RCC 7860 (cell line): ENCODE measurements at regions not wholly inside any gene's neighbourhood (a gene's known extent, or its start where the extent isn't known, plus 50 kb on each side); places are given as distances from the start of the nearest gene placed in this dataset.

Experiments
- DNase-seq: peaks from one replicate; pipeline ENCODE4 v3.0.0-alpha.2; 2015; ENCODE audit warnings: low spot score
- FAIRE-seq: peaks from 2 replicates; lab custom pipeline; 2012; peaks lifted over from hg19 to GRCh38; lab: Jason Lieb, UNC

- no peak for DNase-seq
- no peak for FAIRE-seq
These were observed 201.8 kb upstream of the E2F8 start for GRCh38 chr11:19442554-19442910.

- FAIRE-seq (peak; percentile 93), DNase-seq (peak; percentile 93)
These were observed 201.2 kb upstream of the E2F8 start for GRCh38 chr11:19441752-19442553.

GRCh38 chr11:19441288-19441687 lies 200.5 kb upstream of the E2F8 start:
- FAIRE-seq (no peak), DNase-seq (no peak)

DNA sequence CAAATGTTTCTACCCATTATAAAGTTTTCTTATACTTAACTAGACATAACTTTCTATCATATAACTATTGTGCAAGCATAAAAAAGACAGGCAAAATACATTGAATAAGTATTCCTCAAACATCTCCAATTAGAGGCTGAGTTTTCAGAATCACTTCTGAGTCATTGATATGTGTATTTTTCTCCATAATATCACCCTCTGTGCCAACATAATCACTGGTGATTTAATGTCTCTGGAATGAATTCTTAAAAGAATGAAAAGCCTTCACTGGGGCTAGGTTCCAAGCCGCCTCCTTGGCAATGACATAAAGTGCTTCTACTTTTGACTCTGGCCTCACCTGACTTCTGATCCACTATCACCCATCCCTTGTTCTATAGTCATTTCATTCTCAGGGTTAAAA lies 197.0 kb upstream of the E2F8 start:
- FAIRE-seq = peak; percentile 85
- DNase-seq = peak; percentile 76

GRCh38 chr11:19436932-19437331 lies 196.2 kb upstream of the E2F8 start:
- FAIRE-seq (no peak), DNase-seq (no peak)

DNA sequence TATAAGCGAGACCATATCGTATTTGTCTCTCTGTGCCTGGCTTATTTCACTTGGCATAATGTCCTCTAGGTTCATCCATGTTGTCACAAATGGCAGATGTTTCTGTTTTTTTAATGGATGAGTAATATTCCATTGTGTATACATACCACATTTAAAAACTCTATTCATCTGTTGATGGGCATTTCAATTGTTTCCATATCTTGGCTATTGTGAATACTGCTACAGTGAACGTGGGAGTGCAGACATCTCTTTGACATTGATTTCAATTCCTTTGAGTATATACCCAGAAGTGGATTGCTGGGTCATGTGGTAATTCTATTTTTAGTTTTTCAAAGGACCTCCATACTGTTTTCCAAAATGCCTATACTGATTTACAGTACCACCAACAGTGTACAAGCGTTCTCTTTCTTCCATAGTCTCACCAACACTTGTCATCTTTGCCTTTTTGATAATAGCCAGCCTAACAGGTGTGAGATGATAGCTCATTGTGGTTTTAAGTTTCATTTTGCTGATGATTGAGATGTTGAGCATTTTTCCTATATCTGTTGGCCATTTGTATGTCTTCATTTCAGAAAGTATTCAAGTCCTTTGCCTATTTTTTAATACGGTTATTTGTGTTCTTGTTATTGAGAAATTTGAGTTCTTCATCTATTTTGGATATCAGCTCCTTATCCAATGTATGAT lies 194.7 kb upstream of the E2F8 start:
- DNase-seq (no peak), FAIRE-seq (no peak)

DNA sequence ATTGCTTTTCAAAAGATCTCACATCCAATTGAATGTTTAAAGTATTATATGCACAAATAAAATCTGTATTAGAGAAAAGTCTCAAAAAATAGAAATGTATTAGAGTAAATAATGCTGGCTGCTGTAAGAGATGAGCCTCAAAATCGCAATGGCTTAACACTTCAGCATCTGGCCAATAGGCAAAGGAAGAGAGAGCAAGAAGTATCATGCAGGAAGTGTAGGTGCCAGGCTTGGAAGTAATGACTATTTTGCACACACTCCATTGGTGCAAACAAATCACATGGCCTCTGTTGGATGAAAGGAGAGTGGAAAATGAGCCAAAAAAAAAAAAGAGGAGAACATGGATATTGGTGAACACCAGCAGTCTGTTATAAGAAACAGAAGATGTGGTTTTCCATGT lies 193.0 kb upstream of the E2F8 start:
- FAIRE-seq = no peak

GRCh38 chr11:19433367-19433766 lies 192.6 kb upstream of the E2F8 start:
- DNase-seq (no peak), FAIRE-seq (no peak)

More for the DNA sequence above, 193.0 kb upstream of the E2F8 start:
- no peak for DNase-seq

GRCh38 chr11:19432370-19433061 lies 191.8 kb upstream of the E2F8 start:
- no peak for FAIRE-seq

GRCh38 chr11:19430754-19431398 lies 190.1 kb upstream of the E2F8 start:
- DNase-seq (no peak), FAIRE-seq (no peak)

More at GRCh38 chr11:19432370-19433061, 191.8 kb upstream of the E2F8 start:
- DNase-seq = peak; percentile 34

- no peak for FAIRE-seq
- no peak for DNase-seq
These were observed 189.6 kb upstream of the E2F8 start for GRCh38 chr11:19430346-19430745.

- no peak for DNase-seq
- FAIRE-seq = no peak
These were observed 188.5 kb upstream of the E2F8 start for GRCh38 chr11:19429108-19429760.

GRCh38 chr11:19428206-19429002 lies 187.7 kb upstream of the E2F8 start:
- no peak for FAIRE-seq
- peak; percentile 43 for DNase-seq

DNA sequence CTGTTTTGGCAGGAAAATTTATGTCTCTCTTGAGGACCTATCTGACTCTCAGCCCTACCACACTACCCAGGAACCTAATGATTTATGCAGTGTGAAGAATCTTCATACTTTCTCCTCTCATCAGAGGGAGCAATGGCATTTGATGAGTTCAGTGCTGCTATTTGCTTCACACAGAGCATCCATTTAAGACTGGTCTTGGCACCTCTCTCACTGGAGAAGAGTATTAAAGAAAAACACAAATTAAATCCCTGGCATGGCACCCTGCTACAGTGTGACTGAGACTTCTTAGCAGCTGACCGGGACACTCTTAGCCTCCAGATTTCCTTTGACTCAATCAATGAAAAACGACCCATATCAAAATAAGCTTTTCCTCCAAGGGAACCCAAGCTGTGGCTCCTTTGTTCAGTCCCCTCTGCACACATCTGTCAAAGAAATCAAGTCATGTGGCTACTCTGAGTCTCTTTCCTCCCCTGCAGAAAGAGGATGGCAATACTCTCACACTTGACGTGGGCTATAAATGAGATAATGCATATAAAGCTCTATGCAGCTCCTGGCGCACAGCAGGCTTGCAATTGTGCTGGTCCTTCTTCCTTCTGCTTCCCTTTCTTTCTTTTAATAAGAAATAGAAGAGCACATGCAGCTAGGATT lies 186.1 kb upstream of the E2F8 start:
- DNase-seq (no peak), FAIRE-seq (no peak)

- no peak for DNase-seq
- FAIRE-seq = no peak
These were observed 185.4 kb upstream of the E2F8 start for GRCh38 chr11:19426011-19426755.

- DNase-seq = peak; percentile 3
- no peak for FAIRE-seq
These were observed 181.5 kb upstream of the E2F8 start for GRCh38 chr11:19422276-19422675.

DNA sequence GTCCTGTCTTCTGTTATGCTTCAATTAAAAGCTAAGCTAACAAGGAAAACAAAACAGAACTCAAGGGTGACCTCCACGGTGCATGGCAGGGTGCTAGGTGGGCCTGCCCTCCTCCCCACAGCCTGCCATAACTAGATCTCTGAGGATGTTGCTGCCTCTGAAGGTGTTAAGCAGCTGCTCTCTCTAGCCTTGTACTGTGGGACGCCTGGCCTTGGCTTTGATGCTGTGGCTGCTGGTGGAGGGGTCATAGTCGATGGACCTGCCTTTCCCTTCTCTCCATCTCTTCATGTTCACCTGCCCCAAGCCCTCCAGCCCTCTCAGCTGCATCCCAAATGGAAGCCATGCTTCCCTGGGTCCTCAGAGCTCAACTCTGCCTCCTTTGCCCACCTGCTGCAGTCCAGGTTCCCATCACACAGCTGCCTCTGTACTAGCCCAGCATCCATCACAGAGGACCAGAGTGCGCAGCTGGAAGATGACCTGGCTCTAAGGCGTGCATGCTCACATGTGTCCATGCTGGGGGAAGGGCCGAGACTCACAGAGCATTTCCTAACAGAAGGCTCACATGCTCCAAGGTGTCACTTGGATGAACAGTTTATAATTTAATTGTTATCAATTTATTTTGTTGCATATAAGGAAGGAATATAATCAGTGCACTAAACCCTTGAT lies 180.3 kb upstream of the E2F8 start:
- FAIRE-seq (no peak), DNase-seq (no peak)

DNA sequence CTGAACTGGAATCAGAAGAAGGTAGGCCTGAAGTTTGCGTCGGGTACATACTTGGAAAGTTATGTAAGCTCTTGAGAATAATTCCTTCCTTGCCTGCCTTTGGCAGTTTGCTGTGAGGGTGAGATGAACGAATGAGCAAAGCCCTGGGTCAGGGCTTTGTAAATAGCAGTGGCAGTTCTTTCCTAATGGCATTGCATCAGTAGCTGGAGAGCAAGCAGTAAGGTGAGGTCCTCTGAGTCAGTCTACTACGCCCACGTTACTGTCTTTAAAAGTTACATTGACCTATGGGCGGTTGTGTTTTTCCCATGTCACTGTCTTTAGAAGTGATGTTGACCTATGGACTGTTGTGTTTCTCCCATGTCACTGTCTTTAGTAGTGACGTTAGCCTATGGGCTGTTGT lies 179.1 kb upstream of the E2F8 start:
- no peak for DNase-seq
- FAIRE-seq = no peak
